Calu3 (cell line): ENCODE measurements at regions not wholly inside any gene's neighbourhood (a gene's known extent, or its start where the extent isn't known, plus 50 kb on each side); places are given as distances from the start of the nearest gene placed in this dataset.

Experiments
- BruUV-seq: library from RNA; stranded (reverse); fragments of 400-500 nt; replicated peaks from 2 replicates; lab custom pipeline; 2021; lab: Mats Ljungman, UMichigan
- CTCF ChIA-PET: fragments of 300-600 bp; sonication (Branson Sonifier 250); formaldehyde crosslinking; loops from one replicate; lab custom pipeline; 2022; ENCODE audit warnings: antibody characterized with exemption; lab: Charles Lee
- DNase-seq: peaks from one replicate; pipeline ENCODE4 v3.0.0; 2022
- H3K27ac Mint-ChIP-seq: one replicate; pipeline ENCODE4 v1.8.0; 2022; ENCODE audit warnings: mixed read lengths; ENCODE audit not compliant: unreplicated experiment
- H3K27me3 Mint-ChIP-seq: one replicate; pipeline ENCODE4 v1.8.0; 2022; ENCODE audit warnings: mixed read lengths; ENCODE audit not compliant: unreplicated experiment
- H3K36me3 Mint-ChIP-seq: one replicate; pipeline ENCODE4 v1.8.0; 2022; ENCODE audit warnings: mild to moderate bottlenecking, moderate library complexity, mixed read lengths; ENCODE audit not compliant: insufficient read depth, unreplicated experiment
- H3K4me1 Mint-ChIP-seq: one replicate; pipeline ENCODE4 v1.8.0; 2022; ENCODE audit warnings: mild to moderate bottlenecking, low read depth, mixed read lengths; ENCODE audit not compliant: unreplicated experiment
- H3K4me3 Mint-ChIP-seq: one replicate; pipeline ENCODE4 v1.8.0; 2022; ENCODE audit warnings: mild to moderate bottlenecking, low read depth, moderate library complexity, mixed read lengths; ENCODE audit not compliant: unreplicated experiment
- H3K9me3 Mint-ChIP-seq: one replicate; pipeline ENCODE4 v1.8.0; 2022; ENCODE audit warnings: low read depth, mixed read lengths; ENCODE audit not compliant: unreplicated experiment
- intact Hi-C: fragments of 100-400 bp; cut with micrococcal nuclease; formaldehyde crosslinking; loops from one replicate; pipeline ENCODE4 v1.10.0; 2022; ENCODE audit not compliant: unreplicated experiment
- TF ChIP-seq, protein P1 (sequence below): fragments of 200-600 bp; IDR thresholded peaks from one replicate; pipeline ENCODE4 v1.8.0; 2022; ENCODE audit warnings: antibody characterized with exemption; ENCODE audit not compliant: unreplicated experiment

- CTCF ChIA-PET, result interaction anchor here (2.2 kb wide), 1 partner anchor 10 kb away, joined by 8 read pairs; no protein-coding TSS in a partner anchor
- no peak for DNase-seq
- intact Hi-C loops, result no loop called here
- no peaks in the 10 kb centered on the region for H3K36me3 Mint-ChIP-seq
- H3K4me3 Mint-ChIP-seq, result no peak overlapping the region
- TF ChIP-seq, protein P1, sequence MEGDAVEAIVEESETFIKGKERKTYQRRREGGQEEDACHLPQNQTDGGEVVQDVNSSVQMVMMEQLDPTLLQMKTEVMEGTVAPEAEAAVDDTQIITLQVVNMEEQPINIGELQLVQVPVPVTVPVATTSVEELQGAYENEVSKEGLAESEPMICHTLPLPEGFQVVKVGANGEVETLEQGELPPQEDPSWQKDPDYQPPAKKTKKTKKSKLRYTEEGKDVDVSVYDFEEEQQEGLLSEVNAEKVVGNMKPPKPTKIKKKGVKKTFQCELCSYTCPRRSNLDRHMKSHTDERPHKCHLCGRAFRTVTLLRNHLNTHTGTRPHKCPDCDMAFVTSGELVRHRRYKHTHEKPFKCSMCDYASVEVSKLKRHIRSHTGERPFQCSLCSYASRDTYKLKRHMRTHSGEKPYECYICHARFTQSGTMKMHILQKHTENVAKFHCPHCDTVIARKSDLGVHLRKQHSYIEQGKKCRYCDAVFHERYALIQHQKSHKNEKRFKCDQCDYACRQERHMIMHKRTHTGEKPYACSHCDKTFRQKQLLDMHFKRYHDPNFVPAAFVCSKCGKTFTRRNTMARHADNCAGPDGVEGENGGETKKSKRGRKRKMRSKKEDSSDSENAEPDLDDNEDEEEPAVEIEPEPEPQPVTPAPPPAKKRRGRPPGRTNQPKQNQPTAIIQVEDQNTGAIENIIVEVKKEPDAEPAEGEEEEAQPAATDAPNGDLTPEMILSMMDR, result no peak
- no peaks in the 10 kb centered on the region for H3K9me3 Mint-ChIP-seq
- no peaks in the 10 kb centered on the region for H3K27me3 Mint-ChIP-seq
- H3K27ac Mint-ChIP-seq, result no peak overlapping the region
- no TSS peak for BruUV-seq
- H3K4me1 Mint-ChIP-seq, result no peaks in the 10 kb centered on the region
Observed at GRCh38 chr12:65546528-65546927, 268.0 kb downstream of the MSRB3 start.

DNA sequence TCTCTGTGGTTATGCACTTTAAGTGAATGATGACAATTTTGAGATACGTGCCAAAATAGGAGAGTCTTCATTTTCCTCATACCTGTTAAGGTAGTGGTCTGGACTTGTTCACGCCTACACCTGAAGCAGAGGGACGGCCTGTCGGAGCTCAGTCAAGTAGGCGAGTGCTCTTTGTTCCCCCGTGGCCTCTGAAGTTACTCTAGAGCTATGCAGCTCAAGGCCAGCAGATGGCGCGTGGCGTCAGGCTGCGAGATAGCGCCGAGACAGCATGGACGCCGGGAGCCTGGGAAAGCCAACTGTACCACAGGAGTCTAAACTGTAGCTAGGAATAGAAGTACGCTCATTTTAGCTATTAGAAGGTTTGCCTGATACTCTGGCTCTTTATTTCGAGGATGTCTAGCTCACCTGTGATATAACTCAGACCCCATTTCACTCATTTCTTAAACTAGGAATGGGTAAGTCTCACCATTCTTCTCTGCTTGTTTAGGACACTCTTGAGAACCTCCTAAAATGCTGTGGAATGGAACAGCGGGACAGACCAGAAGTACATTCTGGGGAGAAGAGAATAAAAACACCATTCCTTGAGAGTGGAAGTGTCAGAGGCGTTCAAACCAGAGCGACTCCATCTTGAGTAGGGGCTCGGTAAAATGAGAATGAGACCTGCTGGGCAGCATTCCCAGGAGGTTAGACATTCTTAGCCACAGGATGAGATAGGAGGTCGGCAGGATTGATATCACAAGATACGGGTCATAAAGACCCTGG is 267.4 kb upstream of the HMGA2 start:
- Mint-ChIP-seq H3K27me3 (no peaks in the 10 kb centered on the region), H3K36me3 (no peaks in the 10 kb centered on the region), H3K9me3 (no peaks in the 10 kb centered on the region), H3K4me1 (peaks cover 20% of the 10 kb centered on the region), H3K27ac (peak overlapping the region; percentile 71), H3K4me3 (no peak overlapping the region)
- TF ChIP-seq, protein P1, result peak; percentile 93
- intact Hi-C loops, result loop anchor here (1.0 to 5.0 kb wide), 5 partner anchors 45 to 425 kb away; no protein-coding TSS in a partner anchor
- CTCF ChIA-PET, result interaction anchor here (0.6 to 1.5 kb wide), 18 partner anchors 12 to 551 kb away, joined by 3 to 20 read pairs (median 3); no protein-coding TSS in a partner anchor
- DNase-seq, result peak; percentile 90
- no TSS peak for BruUV-seq

DNA sequence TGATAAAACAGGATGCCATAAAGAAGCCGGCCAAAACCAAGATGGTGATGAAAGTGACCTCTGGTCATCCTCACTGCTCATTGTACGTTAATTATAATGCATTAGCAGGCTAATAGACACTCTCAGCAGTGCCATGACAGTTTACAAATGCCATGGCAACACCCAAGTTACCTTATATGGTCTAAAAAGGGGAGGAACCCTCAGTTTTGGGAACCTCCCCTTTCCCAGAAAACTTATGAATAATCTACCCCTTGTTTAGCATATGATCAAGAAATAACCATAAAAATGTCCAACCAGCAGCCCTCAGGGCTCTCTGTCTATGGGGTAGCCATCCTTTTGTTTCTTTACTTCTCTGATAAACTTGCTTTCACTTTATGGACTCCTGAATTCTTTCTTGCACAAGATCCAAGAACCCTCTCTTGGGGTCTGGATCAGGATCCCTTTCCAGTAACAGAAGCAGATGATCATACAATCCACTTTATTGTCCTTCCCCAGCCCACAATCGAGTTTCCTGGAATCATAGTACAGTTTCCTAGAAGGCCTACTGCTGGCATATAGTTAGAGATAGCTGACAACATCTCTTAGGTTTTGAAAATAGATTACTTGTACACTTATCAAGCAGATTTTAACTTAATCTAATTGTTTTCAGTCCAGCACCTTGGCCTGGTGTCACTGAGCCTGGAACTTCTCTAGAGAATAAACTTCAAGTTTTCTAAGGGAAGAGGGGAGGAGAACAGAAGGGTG is 266.7 kb upstream of the HMGA2 start:
- no peaks in the 10 kb centered on the region for H3K27me3 Mint-ChIP-seq
- no peak for DNase-seq
- H3K36me3 Mint-ChIP-seq, result no peaks in the 10 kb centered on the region
- BruUV-seq, result no TSS peak
- H3K4me1 Mint-ChIP-seq, result peaks cover 27% of the 10 kb centered on the region
- CTCF ChIA-PET, result interaction anchor here (0.9 to 1.5 kb wide), 10 partner anchors 25 to 390 kb away, joined by 3 to 20 read pairs (median 4); no protein-coding TSS in a partner anchor
- no peak overlapping the region for H3K27ac Mint-ChIP-seq
- no peaks in the 10 kb centered on the region for H3K9me3 Mint-ChIP-seq
- TF ChIP-seq, protein P1, result no peak
- H3K4me3 Mint-ChIP-seq, result no peak overlapping the region
- intact Hi-C loops, result loop anchor here (2.0 to 5.0 kb wide), 4 partner anchors 117 to 425 kb away; no protein-coding TSS in a partner anchor

DNA sequence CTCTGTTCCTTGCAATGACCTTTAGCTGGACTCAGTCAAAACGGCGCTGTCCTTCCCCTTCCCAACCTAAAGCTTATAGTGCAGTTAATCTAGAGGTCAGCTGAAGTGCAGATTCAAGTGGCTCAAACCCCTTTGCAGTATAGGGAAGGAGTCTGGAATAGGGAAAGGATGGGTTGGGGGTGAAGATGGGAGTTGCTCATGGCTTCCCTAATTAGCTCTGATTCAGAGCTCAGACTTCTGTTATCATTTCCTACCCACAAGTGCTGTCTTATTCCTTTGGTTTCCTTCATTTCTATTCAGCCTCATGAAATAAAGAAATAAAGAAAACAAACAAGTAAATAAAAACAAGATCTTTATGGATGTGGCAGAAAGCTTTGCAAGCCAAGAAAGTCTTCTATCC is 264.0 kb upstream of the HMGA2 start:
- Mint-ChIP-seq H3K36me3 (no peaks in the 10 kb centered on the region), H3K9me3 (no peaks in the 10 kb centered on the region), H3K4me1 (peaks cover 29% of the 10 kb centered on the region), H3K27me3 (no peaks in the 10 kb centered on the region), H3K4me3 (no peak overlapping the region), H3K27ac (no peak overlapping the region)
- intact Hi-C loops, result no loop called here
- no TSS peak for BruUV-seq
- TF ChIP-seq, protein P1, result no peak
- CTCF ChIA-PET, result interaction anchor here (0.9 kb wide), 1 partner anchor 23 kb away, joined by 4 read pairs; no protein-coding TSS in a partner anchor
- no peak for DNase-seq
